Activated CD4-positive, alpha-beta T cell treated with anti-CD3 and anti-CD28 coated beads, Interleukin-2, amount 50 U/mL, for 16 hours (primary cell): ENCODE measurements at regions not wholly inside any gene's neighbourhood (a gene's known extent, or its start where the extent isn't known, plus 50 kb on each side); places are given as distances from the start of the nearest gene placed in this dataset.

Experiments
- DNase-seq: peaks from one replicate; pipeline ENCODE4 v3.0.0-alpha.2; 2020

DNA sequence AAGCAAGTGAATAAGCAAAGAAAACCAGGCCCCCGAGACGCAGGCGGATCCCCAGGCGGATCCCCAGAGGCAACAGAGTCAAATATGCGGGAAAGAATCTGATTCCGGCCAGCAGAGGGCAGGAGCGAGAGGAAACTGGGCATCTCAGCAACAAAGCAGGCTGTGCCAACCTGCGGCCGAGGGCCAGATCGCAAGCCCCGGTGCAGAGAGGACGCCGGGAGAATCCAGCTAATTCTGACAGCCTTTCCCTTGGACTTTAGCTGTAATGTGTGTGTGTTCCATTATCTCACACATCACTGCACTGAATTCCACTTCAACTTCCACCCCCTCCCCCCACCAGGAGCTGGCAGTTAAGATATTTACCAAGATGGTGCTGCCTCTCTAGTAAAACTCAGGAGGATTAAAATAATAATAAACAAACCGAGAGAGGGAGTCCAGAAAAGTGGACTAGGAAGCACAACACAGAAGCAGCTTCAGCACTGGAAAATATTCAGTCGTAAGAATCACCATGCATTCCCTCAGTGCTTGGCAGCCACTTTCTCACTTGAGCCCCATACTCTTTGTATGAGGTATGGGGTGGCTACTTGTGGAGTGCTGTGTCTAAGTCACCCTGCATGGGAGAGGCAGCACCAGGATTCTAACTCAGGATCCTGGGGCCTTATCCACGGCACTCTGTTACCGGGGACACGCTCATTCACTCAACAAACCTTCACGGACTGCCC is 66.2 kb upstream of the SNX9 start:
- DNase-seq = peak; percentile 79

GRCh38 chr6:157757430-157758403 is 65.3 kb upstream of the SNX9 start:
- DNase-seq = no peak

- no peak for DNase-seq
Measured at GRCh38 chr6:157758516-157759023, 64.5 kb upstream of the SNX9 start.

DNA sequence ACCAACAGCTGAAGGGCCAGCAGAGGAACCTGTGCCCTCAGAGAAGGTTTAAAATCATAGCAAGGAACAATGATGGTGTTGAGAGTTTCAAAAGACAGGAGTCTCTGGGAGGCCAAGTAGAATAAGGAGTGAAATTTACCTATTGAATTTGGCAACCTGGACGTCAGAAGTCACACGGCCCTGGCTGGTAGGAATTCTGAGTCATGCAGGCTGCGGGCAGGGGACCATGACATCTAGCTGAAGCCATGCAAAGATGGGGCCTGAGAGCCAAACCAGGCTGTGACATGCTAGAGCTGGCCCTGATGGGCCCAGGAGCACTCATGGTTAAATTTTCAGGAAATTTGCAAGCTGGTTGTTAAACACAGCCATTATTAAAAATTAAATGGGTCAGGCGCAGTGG is 64.0 kb upstream of the SNX9 start:
- DNase-seq = no peak

DNA sequence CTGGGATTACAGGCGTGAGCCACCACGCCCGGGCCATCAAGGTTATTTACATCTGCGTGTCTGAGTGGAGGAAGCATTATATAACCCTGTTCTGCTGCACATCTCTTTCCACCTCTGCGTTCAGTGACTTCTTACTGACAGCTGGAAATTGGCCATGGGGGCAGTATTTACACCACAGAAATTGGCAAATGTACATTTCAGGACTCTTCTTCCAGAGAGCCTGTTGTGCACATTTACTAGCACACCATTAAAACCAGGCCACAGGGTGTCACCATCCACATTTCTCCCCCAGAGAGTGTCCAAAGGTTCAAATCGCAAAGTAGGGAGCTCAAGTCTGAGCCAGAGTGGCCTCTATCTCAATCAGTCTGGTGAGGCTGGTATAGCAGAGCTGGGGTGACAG is 62.9 kb upstream of the SNX9 start:
- no peak for DNase-seq

- peak; percentile 25 for DNase-seq
Measured at GRCh38 chr6:157760589-157761330, 62.3 kb upstream of the SNX9 start.

GRCh38 chr6:157761331-157761921 is 61.6 kb upstream of the SNX9 start:
- peak; percentile 84 for DNase-seq

- no peak for DNase-seq
Measured at GRCh38 chr6:157761926-157762325, 61.1 kb upstream of the SNX9 start.

DNA sequence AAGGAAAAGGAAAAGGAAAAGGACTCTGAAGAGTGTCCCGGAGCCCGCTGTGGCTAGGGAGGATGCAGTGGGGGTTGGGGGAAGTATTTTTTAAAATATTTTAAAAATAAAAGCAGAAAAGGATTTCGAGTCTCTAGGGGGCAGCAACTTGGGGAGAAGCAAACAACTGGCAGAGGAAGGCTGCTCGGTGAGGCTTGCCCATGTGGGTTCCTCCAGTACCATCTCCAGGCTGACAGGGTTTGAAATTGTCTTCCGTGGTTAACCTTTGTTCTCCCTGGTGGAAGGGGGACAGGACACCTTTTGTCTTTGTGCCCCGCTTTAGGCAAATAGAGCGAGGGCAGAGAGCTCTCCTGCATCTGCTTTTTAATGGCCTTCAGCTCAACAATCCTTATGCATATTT is 60.4 kb upstream of the SNX9 start:
- no peak for DNase-seq

GRCh38 chr6:157763129-157763903 is 59.7 kb upstream of the SNX9 start:
- DNase-seq = no peak

GRCh38 chr6:157763904-157764177 is 59.2 kb upstream of the SNX9 start:
- DNase-seq = no peak

GRCh38 chr6:157764178-157765068 is 58.6 kb upstream of the SNX9 start:
- DNase-seq = peak; percentile 93

- DNase-seq = no peak
Measured at GRCh38 chr6:157766901-157767774, 55.9 kb upstream of the SNX9 start.

DNA sequence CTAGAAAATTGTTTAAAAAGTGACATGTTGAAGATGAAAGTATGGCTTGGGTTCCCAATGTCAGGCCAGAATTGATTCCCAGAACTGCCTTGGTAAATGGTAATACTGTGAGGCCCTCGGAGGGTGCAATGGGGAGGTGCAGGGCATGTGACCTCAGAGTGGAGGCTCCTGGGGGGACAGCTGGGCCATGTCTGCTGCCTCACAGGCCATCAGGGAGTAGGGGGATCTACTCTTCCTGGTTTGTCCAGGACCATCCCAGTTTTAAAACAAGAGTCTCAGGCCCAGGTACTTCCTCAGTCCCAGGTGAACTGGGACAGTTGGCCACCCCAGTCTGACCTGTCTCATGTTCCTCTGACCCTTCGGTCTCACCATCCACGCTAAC is 55.3 kb upstream of the SNX9 start:
- no peak for DNase-seq

DNA sequence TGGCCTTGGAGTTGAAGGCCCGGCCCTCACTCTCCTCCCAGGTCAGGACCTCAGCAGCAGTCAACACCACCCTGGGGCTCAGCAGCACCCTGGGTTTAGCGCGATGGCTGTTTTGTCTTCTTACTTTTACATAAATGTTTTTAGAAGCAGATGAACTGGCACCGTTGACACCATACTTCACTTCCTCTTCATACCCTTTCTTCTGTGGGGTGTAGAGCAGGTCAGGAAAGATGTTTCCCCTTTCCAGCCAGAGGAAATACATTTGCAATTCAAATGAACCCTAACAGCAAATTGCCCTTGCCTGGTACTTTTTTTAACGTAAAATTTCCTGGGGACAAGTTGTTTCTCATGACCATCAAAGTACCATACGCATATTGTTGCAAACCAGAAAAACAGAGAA is 54.7 kb upstream of the SNX9 start:
- DNase-seq = no peak

GRCh38 chr6:157768863-157769551 is 54.0 kb upstream of the SNX9 start:
- DNase-seq = no peak

DNA sequence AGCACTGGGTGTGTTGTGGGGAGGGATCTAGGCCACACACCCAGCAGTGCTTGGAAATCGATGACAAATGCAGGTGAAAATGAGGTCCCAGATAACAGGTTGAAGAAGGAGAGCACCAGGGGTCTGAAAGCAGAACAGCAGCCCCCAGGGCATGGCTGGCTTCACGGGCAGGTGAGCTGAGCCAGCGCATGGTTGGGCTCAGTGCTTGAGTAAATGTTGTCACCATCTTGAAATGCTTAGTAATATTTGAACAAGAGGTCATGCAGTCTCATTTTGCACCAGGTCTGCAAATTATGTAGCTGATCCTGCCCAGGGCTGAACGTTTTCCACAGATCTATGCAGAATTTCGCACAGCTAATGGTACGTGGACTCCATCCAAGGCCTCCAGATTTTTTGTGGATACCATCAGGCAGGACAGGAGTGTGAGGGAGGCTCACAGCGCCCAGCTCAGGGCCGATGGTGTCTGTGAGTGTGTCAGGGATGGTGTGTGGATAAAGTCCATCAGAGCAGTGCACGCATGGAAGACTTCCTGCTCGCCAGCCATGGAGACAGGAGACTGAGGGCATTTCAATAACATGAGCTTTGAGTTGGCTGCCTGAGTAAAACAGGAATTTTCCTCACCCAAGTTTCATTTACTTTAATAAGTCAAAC is 53.1 kb upstream of the SNX9 start:
- DNase-seq = no peak

DNA sequence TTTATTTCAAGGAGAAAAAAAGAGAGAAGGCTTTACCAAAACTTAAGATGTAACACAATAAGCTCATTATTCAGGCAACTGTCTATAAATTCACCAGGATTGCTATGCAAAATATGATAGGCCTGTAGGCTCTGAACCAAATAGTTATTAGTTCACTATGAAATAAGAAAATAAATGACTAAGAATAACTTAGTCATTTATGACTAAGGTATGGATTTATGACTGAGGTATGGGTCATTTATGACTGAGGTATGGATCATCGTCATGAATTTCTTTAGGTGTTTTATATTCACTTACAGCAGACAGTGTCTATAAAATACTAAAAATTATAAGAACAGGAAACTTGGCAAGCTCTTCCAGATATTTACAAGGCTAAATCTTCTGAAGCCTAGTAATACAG is 52.1 kb upstream of the SNX9 start:
- no peak for DNase-seq

DNA sequence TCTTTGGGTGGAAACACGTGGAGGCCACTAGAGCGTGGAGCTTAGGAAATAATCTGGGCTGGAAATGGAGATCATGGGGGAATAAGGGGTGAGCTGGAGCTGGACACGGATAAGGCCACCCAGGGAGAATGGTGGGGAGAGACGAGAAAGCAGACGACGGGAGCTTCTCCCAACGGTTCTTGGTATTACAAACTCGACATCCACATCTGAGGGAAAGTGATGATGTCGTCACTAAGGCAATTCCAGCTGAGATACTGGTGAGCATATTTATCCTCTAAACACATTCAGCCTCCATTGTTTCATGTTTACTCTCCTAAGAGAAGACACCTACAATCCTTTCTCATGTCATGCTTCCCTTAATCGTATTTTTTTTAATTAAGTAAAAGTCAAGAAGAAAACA is 50.2 kb upstream of the SNX9 start:
- no peak for DNase-seq
